ENCODE measurements at regions not wholly inside any gene's neighbourhood (a gene's known extent, or its start where the extent isn't known, plus 50 kb on each side); places are given as distances from the start of the nearest gene placed in this dataset.
"Not testable (repeated sequence)": the region's sequence is repeated elsewhere in the genome, so short reads cannot be mapped to it uniquely, and the experiment has no call there.

DNA sequence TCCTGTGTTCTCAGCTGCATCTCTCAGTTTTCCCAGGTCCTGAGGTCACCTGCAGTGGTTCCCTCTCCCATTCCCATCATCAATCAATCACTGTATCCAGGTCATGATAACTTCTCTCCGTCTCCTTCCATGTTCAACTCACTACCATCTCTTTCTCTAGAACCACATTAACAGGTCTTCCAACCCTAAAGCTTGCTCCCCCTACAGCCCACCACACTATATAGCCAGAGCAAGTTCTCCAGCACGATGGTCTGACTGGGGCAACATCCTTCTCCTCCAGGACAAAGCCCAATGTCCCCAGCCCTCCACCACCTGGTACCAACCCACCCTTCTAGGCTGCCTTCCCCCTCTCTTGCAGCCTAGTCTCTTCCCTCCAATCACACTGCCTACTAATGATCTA is 241.6 kb downstream of the CDK5RAP2 start:
- DNase-seq (ENCODE audit: low read depth) = no peak

DNA sequence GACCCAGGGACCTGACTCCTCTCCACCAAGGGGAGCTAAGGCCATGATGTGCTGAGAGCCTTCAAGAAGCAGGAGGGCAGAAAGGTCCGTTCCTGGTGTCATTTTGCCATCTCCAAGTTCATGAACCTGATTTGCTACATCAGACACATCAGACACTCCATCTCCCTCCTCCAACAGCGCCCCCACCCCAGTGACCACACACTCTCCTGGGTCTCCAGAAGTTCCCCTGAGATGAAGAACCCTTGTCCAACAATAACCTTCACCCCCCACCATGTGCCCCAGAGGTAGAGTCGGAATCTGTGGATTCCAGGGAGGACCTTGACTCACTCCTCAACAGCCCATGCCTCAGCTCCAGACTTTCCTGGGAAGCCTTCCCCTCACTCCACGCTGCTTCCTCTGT is 242.8 kb downstream of the CDK5RAP2 start:
- DNase-seq (ENCODE audit: low read depth) = no peak

DNA sequence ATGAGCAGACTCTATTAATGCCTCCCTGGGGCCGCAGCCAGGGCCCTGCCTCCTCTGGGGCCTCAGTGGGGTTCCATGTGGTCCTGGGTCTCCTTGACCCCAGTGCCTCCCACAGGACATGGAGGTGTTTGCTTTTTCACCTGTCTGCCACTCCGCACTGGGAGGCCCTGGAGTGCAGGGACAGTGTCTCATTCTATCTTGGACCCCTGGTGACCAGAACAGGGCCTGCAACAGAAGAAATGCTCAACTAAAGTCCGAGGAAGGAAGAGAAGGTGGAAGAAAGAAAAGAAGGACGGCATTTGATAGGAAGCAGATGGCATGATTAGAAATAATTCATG is 243.2 kb downstream of the CDK5RAP2 start:
- DNase-seq (ENCODE audit: low read depth) = no peak

DNA sequence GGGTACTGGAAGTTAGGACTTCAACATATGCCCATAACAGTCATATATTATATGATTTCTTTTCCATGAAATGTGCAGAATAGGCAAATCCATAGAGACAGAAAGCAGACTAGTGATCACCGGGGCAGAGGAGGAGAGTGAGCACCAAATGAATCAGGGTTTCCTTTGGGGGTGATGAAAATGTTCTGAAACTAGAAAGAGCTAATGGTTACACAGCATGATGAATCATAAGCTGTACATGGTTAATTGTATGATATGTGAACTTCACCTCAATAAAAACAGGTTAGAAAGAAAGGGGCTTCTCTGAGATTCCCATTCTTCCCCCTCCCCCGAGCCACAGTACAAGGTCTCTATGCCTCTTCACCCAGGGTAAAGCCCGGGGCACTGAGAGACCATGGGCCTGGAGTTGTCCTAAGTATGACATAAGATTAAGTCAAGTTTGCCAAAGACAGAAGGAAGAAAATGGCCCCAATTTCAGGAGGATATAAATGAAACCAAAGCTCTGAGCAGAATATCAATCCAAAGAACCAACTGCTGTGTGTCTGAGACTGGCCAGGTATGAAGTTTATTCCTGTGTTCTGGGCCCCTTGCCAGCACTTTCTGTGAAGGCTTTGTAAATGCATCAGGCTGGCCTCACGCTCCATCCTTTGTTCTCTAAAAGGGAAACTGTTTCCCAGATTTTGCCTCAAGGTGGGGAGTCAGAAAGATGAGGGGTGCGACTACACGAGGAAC is 243.8 kb downstream of the CDK5RAP2 start:
- DNase-seq (ENCODE audit: low read depth) = no peak

DNA sequence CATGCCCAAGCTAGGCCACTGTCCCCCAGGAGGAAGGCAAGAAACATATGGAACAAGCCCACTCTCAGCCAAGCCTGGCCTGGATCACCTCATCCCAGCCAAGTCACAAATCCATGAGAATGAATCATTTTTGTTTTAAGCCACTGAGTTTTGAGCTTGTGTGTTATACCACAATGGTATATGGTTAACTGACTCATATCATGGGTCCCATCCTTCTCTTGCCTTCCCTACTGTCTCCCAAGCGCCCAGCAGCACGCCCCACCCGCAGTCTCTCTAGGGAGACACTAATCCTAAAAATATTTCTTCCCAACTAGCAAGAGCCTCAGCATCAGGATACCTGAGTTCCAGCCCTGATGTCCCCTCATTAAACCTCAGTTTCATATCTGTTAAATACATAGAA is 248.1 kb downstream of the CDK5RAP2 start:
- no peak for DNase-seq (ENCODE audit: low read depth)

DNA sequence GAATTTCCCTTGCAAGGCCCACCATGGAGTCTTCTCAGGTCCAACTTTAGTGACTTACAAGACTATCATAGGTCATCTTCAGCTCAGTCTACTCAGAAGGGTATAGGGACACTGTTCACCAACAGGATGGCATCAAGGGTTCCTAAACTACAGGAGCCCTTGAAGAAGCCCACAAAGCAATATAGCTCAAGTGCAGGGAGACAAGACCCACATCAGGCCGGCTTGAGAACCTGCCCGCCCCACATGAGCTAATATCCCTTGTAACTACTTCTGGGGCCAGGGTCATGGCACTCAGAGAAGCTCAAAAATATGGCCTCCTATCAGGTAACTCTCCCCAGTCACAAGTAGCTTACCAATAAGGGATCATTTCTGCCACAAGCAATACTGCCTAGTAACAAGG is 249.9 kb downstream of the CDK5RAP2 start:
- no peak for DNase-seq (ENCODE audit: low read depth)

DNA sequence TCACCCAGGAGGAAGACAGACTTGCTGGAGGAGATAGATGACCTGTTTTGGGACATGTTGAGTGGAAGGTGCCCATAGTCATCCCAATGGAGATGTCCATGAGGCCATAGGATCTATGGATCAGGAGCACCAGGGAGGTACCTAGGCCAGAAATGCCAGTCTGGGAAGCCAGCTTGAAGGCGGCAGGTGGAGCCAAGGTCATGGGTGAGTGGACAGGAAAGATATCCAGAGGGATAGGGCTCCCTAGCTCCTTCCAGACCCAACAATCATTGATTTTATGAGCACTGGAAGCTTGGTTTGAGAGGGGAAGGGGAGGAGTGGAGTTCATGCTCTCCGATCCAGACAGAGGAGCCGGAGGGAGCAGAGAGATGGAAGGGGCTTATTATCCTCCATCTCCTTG is 252.6 kb downstream of the CDK5RAP2 start:
- DNase-seq (ENCODE audit: low read depth) = no peak

DNA sequence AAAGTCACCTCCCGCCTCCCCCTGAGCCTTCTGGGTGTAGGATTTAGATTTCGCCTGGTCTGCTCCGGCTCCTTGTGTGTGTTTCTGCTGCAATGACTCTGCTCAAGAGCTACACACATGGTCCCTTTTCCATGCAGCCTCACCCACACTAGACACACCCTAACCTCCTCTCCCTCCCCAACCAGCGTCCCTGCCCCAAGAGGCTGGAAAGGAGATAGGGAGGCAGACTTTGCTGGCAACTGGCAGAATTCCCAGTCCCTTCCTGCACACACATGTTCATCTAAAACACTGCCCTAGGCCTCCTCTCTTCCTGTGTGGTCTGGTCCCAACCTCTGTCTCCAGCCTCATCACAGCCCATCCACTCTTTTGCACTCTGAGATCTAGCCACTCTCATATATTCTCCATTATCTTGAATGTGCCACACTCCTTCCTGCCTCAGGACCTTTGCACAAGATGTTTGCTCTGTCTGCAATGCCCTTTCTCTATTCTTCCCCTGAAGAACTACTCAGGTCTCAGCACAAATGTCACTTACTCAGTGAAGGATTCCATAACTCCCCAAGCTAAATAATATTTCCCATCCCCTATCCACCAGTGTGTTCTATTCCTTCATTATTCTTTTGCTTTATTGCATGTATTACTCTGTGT is 253.8 kb downstream of the CDK5RAP2 start:
- DNase-seq (ENCODE audit: low read depth) = no peak

DNA sequence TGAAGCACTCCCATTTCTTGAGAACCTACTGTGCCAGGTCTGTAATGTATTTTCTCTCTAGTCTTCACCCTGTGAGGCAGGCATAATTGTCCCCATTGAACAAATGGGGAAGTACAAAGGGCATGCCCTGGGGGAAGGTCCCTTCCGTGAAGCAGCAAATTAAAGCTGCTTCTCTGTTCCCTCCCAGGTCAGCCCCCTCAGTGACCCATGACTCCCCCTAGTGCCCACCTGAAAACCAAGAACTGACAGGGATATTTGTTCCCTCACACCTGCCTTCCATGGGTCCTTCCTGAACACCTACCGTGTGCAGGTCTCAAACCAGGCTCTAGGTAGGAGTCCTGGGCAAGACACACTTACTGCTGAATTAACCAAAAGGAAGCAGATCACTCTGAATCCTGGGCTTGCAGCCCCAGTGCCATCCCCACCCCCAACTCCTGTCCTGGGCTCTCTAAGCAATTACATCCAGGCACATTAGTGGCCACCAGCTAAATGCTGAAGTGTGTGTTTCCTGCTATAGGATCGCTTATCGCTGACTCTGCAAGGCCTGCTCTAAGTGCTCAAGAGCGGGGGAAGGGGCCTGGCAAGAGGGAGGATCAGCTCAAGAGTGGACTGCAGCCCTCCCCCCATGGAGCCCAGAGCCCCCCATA is 254.8 kb downstream of the CDK5RAP2 start:
- no peak for DNase-seq (ENCODE audit: low read depth)

DNA sequence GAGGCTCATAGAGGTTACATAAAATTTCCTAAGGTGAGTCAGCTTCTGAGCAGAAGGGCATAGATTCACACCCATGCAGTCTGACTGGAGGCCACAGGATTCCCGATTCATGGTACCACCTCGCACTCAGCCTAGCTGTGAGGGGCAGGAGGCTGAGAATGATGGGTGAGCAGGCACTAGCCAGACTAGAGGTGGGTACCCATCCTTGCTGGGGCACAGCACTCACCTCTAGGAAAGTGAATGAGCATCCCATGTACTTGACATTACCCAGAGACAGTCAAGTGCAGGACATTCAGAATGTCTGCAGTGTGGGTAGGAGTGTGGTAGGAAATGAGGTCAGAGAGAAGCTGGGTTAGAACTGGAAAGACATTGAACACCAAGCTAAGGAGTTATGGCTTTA is 255.5 kb downstream of the CDK5RAP2 start:
- no peak for DNase-seq (ENCODE audit: low read depth)

DNA sequence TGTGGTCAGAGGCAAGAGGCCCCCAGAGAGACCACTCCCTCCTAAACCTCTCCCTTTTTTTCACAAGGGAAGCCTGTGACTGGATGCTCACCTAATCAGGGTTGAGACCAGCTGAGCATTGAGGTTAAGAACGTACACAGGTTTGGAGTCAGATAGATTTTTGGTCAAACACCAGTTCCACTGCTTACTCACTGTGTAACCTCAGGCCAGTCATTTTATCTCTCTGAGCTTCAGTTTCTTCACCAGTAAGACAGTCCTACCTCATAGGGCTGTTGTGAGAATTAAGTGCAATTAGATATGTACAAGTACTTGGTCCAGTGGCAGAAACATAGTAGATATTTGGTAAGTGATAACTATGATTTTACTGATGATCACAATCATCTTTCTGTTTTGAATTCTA is 256.8 kb downstream of the CDK5RAP2 start:
- DNase-seq (ENCODE audit: low read depth) = no peak

DNA sequence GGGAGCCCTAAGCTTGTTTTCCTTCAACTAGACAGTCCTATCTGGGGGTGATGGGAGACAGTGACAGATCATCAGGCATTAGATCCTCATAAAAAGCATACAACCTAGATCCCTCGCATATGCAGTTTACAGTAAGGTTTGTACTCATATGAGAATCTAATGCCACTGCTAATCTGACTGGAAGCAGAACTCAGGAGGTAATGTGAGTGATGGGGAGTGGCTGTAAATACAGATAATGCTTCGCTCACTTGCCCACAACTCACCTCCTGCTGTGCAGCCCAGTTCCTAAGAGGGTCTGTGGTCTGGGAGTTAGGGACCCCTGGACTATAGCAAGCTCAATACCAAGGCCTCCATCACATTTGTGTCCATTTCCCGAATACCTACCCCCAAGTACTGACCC is 260.5 kb downstream of the CDK5RAP2 start:
- DNase-seq (ENCODE audit: low read depth) = no peak

DNA sequence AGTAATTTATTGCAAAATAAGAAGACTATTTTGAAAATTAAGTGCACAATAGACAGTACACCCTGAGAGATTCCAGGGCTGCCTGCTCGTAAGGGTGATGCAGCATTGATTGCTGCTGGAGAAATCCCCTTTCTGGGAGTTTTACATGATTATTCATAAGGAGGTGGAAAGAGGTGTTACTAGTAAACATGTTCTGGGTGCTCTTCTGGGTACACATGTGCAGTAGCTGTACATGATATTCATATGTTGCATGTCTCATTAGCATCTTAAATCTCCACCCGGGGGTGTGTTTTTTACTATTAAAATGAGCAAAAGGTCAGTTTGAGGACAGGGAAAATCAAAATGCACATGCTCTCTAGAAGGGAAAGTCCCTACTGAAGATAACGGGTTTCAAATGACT is 264.8 kb downstream of the CDK5RAP2 start:
- no peak for DNase-seq (ENCODE audit: low read depth)

DNA sequence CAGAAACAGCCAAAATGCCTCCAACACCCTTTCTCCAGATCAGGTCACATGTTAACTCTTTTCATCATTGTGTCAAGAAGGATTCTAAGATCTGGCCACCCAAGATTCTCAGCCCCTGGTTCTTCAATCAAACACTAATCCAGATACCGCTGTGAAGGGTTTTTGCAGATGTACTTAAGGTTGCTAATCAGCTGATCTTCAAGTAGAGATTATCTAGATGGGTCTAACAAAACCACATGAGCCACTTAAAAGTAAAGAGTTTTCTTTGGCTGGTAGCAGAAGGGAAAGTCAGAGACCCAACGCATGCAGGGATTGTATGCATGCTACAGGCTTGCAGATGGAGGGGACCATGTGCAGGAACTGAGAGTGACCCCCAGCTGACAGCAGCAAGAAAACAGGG is 267.9 kb downstream of the CDK5RAP2 start:
- no peak for DNase-seq (ENCODE audit: low read depth)

DNA sequence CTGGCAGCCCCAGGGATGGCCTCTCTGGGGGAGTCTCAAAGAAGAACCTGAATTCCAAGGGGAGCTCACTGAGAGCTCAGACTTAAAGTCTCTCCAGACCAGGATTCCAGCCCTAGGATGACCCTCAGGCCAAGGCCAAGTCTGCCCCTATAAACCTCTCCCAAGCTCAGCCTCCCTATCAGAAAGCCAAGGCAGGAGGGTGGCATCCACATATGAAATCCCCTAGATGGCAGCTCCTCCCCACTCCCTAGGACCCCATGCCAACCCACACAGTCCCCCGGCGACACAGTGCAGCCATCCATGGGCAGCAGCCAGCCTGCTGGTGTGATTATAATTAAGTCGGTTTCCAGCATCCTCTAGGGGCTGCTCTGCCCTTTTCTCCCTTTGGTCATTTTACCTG is 269.9 kb downstream of the CDK5RAP2 start:
- DNase-seq (ENCODE audit: low read depth) = no peak

DNA sequence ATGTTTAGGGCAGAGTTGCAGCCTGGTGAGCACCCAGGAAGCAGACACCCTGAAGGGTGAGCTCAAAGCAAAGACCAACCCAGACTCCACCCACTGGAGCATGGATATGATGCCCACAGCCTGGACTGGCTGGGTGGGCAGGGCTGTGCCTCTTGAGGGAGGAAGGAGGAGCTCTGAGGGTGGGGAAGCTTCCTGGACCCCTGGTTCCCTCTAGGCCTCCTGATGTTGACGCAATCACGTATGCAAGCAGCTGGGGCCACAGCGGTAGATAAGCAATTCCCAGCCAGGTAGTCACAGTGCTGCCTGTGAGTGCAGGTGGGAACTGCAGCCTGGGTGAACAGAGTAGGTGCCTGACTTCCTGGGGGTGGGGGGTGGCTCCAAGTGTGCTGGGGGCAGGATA is 271.5 kb downstream of the CDK5RAP2 start:
- DNase-seq (ENCODE audit: low read depth) = no peak

DNA sequence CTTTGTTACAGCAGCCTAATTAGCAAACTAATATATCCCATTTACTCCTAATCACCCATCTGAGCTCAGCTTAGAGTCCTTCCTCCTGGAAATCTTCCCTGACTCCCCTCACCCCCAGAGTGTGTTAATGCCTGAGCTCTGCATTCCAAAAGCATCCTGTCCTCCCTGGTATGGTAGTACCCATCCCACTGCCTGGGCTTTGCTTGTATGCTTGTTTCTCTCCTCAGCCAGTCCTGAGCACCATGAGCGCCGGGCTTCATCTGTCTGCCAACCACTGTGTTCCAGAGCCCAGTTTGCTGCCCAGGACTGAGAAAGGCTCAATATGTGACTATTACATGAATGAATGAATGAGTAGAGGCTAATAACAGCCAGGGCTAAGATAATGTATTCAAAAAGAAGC is 272.4 kb downstream of the CDK5RAP2 start:
- DNase-seq (ENCODE audit: low read depth) = no peak

DNA sequence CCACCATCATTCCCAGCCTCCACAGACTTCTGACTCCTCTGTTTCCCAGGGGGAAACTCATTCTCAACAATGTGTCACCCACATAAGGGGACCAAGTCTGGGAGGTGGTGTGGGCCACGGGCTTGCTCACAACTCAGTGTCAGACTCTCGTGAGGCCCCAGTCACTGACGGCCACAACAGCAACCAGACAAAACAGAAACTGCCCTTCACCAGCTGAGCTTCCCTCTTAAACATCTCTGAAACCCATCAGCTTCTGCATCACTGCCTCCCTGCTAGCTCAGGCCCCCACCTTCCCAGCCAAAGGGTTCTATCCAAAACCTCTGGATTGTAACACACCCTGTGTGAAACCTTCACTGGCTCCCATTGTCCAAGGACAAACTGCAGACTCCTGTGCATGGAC is 273.4 kb downstream of the CDK5RAP2 start:
- no peak for DNase-seq (ENCODE audit: low read depth)

DNA sequence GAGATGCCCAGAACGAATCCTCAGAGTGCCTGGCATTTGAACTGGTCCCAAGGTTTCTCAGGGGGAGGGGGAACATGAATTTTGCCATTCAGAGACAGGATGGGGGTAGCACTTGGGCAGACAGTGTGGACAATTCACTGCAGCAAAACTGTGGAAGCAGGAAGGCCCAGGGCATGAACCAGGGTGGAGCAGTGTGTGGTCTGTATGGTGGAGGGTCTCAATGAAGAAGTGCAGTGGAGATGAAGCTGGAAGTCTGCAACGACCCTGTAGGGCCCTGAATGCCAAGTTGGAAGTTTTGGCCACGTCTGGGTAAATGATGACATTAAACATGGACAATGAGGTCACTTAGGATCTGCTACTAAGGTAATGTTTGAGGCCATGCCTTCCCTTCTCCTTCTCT is 273.9 kb downstream of the CDK5RAP2 start:
- DNase-seq (ENCODE audit: low read depth) = no peak

DNA sequence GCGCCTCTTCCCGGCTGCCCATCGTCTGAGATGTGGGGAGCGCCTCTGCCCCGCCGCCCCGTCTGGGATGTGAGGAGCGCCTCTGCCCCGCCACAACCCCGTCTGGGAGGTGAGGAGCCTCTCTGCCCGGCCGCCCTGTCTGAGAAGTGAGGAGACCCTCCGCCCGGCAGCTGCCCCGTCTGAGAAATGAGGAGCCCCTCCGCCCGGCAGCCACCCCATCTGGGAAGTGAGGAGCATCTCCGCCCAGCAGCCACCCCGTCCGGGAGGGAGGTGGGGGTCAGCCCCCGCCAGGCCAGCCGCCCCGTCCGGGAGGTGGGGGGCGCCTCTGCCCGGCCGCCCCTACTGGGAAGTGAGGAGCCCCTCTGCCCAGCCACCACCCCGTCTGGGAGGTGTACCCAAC is 275.1 kb downstream of the CDK5RAP2 start:
- DNase-seq (ENCODE audit: low read depth) = not testable (repeated sequence)

DNA sequence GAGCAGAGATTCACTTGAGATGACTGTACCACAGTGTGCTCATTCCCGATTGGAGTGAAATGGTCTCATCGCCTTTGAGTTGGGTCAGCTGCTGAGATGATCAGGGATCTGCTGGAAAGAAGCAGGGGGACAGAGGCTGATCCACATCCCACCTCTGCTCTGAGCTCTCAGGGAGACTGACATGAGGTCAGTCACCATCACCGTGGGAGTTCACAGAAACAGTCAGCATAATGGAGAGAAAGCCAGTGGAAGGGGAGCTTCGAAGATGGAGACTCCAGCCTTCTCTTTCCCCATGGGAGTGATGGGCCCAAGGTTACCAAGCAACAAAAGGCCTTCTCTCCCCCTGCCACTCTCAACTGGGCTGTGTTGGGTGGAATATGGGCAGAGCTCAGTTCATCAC is 276.4 kb downstream of the CDK5RAP2 start:
- DNase-seq (ENCODE audit: low read depth) = no peak

DNA sequence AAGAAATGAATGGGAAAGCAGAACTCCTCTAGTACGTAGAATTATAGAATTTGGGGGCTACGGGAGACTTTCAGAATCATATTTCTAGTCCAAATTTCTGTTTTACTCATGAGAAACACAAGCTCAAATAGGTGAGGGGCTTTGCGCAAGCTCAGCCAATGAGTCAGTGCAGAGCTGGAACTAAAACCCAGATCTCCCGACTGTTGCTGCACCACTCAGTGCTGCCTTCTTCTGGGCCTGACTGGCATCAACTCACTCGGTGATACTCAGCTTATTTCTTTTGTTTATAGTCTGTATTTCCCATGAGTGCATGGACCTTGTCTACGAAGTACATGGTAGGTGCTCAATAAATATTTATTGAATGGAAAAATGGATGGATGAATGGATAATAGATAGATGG is 280.2 kb downstream of the CDK5RAP2 start:
- no peak for DNase-seq (ENCODE audit: low read depth)

DNA sequence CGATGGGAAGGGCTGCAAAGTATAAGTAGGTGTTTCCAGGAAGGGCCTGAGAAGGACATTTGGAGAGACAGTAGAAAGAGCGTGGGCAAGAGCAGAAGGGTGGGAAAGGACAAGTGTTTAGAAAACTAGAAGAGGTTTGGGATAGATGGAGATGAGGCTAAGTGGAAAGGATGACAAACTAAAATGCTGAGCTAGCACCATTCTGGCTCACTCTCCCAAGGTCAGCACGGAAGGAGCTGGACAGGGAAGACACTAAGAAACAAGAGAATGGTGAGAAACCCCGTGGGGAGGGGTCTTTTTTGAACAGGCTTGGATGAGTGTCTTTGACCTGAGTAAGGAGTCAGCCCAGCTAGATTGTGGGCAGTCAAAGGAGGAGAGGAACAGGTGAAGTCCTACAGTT is 286.0 kb downstream of the CDK5RAP2 start:
- DNase-seq (ENCODE audit: low read depth) = no peak

DNA sequence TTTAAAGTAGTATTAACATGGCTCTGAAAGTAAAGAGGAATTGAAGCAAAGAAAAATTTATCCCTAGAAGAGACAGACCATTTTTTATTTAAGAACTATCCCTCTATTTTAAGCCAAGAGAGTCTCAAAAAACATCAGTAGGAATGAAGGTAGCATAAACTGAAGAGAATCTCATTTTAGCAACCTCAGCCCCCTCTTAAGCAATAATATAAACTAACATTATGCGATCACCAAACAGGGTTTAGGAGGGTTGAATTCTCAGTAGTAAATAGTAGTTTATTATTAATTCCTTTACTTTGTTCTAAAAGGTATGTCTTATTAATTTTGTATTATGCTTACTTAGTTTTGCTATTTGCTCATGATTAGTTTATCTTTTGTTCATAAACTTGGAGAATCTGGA is 287.4 kb downstream of the CDK5RAP2 start:
- no peak for DNase-seq (ENCODE audit: low read depth)

All from fibroblast of the conjunctiva (primary cell).